ENCODE measurements at regions not wholly inside any gene's neighbourhood (a gene's known extent, or its start where the extent isn't known, plus 50 kb on each side); places are given as distances from the start of the nearest gene placed in this dataset.

DNA sequence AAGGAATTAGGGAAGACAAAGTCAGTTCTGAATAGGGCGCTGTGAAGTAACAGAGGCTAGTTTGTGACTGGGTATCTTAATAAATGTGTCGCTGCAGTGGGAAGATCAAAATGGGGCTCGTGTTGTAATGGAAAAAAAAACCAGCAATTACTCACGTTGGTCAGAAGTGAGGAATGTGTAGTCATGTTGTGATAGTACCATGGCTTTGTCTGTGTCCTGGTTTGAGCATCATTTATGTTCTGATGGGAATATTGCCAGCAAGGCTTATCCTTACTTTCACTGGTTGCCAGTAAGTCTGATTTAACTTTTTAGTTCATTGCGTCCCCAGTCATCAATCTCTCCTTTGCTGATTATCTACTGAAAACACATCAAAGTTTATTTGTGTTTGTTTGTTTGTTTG lies 467.6 kb downstream of the NYAP2 start:
- no peak for TF ChIP-seq POLR2AphosphoS5 (IDR thresholded peaks at IDR 0.05; ENCODE audit: low read depth, low read length)
- no peak for TF ChIP-seq POLR2A (IDR thresholded peaks at IDR 0.05; ENCODE audit: low read depth, low read length)

All from GM12892 (cell line).